ENCODE measurements at regions not wholly inside any gene's neighbourhood (a gene's known extent, or its start where the extent isn't known, plus 50 kb on each side); places are given as distances from the start of the nearest gene placed in this dataset.

GRCh38 chr11:23078289-23078971 lies 218.2 kb upstream of the CCDC179 start:
- H3K4me3 ChIP-seq (ENCODE audit: low read depth, low read length) = no peak overlapping the region
- no peak for TF ChIP-seq CTCF (IDR thresholded peaks at IDR 0.05; ENCODE audit: low read depth, low read length, missing control alignments)
- DNase-seq (ENCODE audit: low read depth) = no peak
- in situ Hi-C loops (cut with HindIII; ENCODE audit: low sequenced_read_pairs) = no loop called here

GRCh38 chr11:23079382-23079813 lies 219.1 kb upstream of the CCDC179 start:
- H3K4me3 ChIP-seq (ENCODE audit: low read depth, low read length) = no peak overlapping the region
- in situ Hi-C loops (cut with HindIII; ENCODE audit: low sequenced_read_pairs) = no loop called here
- TF ChIP-seq CTCF (IDR thresholded peaks at IDR 0.05; ENCODE audit: low read depth, low read length, missing control alignments) = no peak
- no peak for DNase-seq (ENCODE audit: low read depth)

- in situ Hi-C loops (cut with HindIII; ENCODE audit: low sequenced_read_pairs) = no loop called here
- DNase-seq (ENCODE audit: low read depth) = no peak
- TF ChIP-seq CTCF (IDR thresholded peaks at IDR 0.05; ENCODE audit: low read depth, low read length, missing control alignments) = no peak
These were observed 227.1 kb upstream of the CCDC179 start for GRCh38 chr11:23087407-23087806.

GRCh38 chr11:23090659-23091058 lies 230.4 kb upstream of the CCDC179 start:
- TF ChIP-seq CTCF (IDR thresholded peaks at IDR 0.05; ENCODE audit: low read depth, low read length, missing control alignments) = no peak
- no peak overlapping the region for H3K4me3 ChIP-seq (ENCODE audit: low read depth, low read length)
- no peak for DNase-seq (ENCODE audit: low read depth)
- in situ Hi-C loops (cut with HindIII; ENCODE audit: low sequenced_read_pairs) = no loop called here

More at GRCh38 chr11:23087407-23087806, 227.1 kb upstream of the CCDC179 start:
- no peak overlapping the region for H3K4me3 ChIP-seq (ENCODE audit: low read depth, low read length)

GRCh38 chr11:23095650-23096189 lies 235.4 kb upstream of the CCDC179 start:
- no peak for TF ChIP-seq CTCF (IDR thresholded peaks at IDR 0.05; ENCODE audit: low read depth, low read length, missing control alignments)
- H3K4me3 ChIP-seq (ENCODE audit: low read depth, low read length) = no peak overlapping the region
- DNase-seq (ENCODE audit: low read depth) = no peak
- in situ Hi-C loops (cut with HindIII; ENCODE audit: low sequenced_read_pairs) = no loop called here

- H3K4me3 ChIP-seq (ENCODE audit: low read depth, low read length) = no peak overlapping the region
- in situ Hi-C loops (cut with HindIII; ENCODE audit: low sequenced_read_pairs) = no loop called here
- DNase-seq (ENCODE audit: low read depth) = no peak
- TF ChIP-seq CTCF (IDR thresholded peaks at IDR 0.05; ENCODE audit: low read depth, low read length, missing control alignments) = no peak
These were observed 237.6 kb upstream of the CCDC179 start for GRCh38 chr11:23097891-23098290.
